Neural cell (in vitro differentiated cells): ENCODE measurements at regions not wholly inside any gene's neighbourhood (a gene's known extent, or its start where the extent isn't known, plus 50 kb on each side); places are given as distances from the start of the nearest gene placed in this dataset.

Experiments
- H2AFZ ChIP-seq: fragments of 200-600, 300-800 bp; sonication (generic), shearing (Covaris generic); 2 replicates; pipeline ENCODE4 v1.6.0; 2014; ENCODE audit warnings: low read depth, mild to moderate bottlenecking, antibody characterized with exemption, low read length, moderate library complexity
- H3F3A ChIP-seq: fragments of 200-600 bp; shearing (Covaris generic); 2 replicates; pipeline ENCODE4 v1.6.1; 2016; ENCODE audit warnings: mild to moderate bottlenecking, moderate library complexity, mixed read lengths, antibody characterized with exemption, low read length; ENCODE audit not compliant: insufficient read depth, poor library complexity, severe bottlenecking
- H3K27ac ChIP-seq: fragments of 200-600, 300-800 bp; sonication (generic), shearing (Covaris generic); 2 replicates; pipeline ENCODE4 v1.5.1; 2014; ENCODE audit warnings: mild to moderate bottlenecking, low read length, moderate library complexity
- H3K27me3 ChIP-seq: fragments of 300-800, 200-600 bp; sonication (generic), shearing (Covaris generic); 2 replicates; pipeline ENCODE4 v1.6.0; 2014; ENCODE audit warnings: mild to moderate bottlenecking, low read depth, low read length, moderate library complexity; ENCODE audit not compliant: insufficient read depth
- H3K36me3 ChIP-seq: fragments of 300-800, 200-600 bp; sonication (generic), shearing (Covaris generic); 2 replicates; pipeline ENCODE4 v1.5.1; 2014; ENCODE audit warnings: mild to moderate bottlenecking, antibody characterized with exemption, low read length, moderate library complexity; ENCODE audit not compliant: insufficient read depth
- H3K4me2 ChIP-seq: fragments of 300-800, 200-600 bp; sonication (generic), shearing (Covaris generic); 2 replicates; pipeline ENCODE4 v1.6.0; 2014; ENCODE audit warnings: mild to moderate bottlenecking, low read length
- H3K4me3 ChIP-seq: fragments of 300-800, 200-600 bp; sonication (generic), shearing (Covaris generic); 2 replicates; pipeline ENCODE4 v1.5.1; 2014; ENCODE audit warnings: mild to moderate bottlenecking, low read length, moderate library complexity
- H3K79me2 ChIP-seq: fragments of 200-600 bp; shearing (Covaris generic); replicated peaks from 2 replicates; pipeline ENCODE4 v1.6.0; 2014; ENCODE audit warnings: mild to moderate bottlenecking, low read length, moderate library complexity; ENCODE audit not compliant: insufficient read depth
- H3K9ac ChIP-seq: fragments of 300-800, 200-600 bp; sonication (generic), shearing (Covaris generic); 2 replicates; pipeline ENCODE4 v1.6.1; 2016; ENCODE audit warnings: mild to moderate bottlenecking, low read length, mixed read lengths
- H3K9me2 ChIP-seq: fragments of 200-600 bp; shearing (Covaris generic); 2 replicates; pipeline ENCODE4 v1.6.1; 2016; ENCODE audit warnings: mild to moderate bottlenecking, low read length, mixed read lengths; ENCODE audit not compliant: insufficient read depth
- H3K9me3 ChIP-seq: fragments of 200-600, 300-800 bp; sonication (generic), shearing (Covaris generic); 2 replicates; pipeline ENCODE4 v1.6.1; 2016; ENCODE audit warnings: mild to moderate bottlenecking, mixed run types, low read length, moderate library complexity, mixed read lengths
- H4K20me1 ChIP-seq: fragments of 200-600 bp; shearing (Covaris generic); 2 replicates; pipeline ENCODE4 v1.6.1; 2016; ENCODE audit warnings: mild to moderate bottlenecking, mixed run types; ENCODE audit not compliant: insufficient read depth
- EP300 ChIP-seq: fragments of 450-650 bp; conservative IDR thresholded peaks from 2 replicates; pipeline ENCODE4 v1.6.1; 2014; ENCODE audit warnings: antibody characterized with exemption, mild to moderate bottlenecking, moderate library complexity; ENCODE audit not compliant: poor library complexity, severe bottlenecking
- EZH2 ChIP-seq: fragments of 200-600, 300-800 bp; shearing (Covaris generic), sonication (generic); IDR thresholded peaks from 2 replicates; pipeline ENCODE4 v1.6.1; 2014; ENCODE audit warnings: antibody characterized with exemption, low read length, borderline replicate concordance, mild to moderate bottlenecking; ENCODE audit not compliant: insufficient read depth, poor library complexity, severe bottlenecking
- MXI1 ChIP-seq: fragments of 450-650 bp; conservative IDR thresholded peaks from 2 replicates; pipeline ENCODE4 v1.6.1; 2014; ENCODE audit warnings: antibody characterized with exemption, mild to moderate bottlenecking; ENCODE audit not compliant: poor library complexity, severe bottlenecking
- POLR2AphosphoS5 ChIP-seq: IDR thresholded peaks from 2 replicates; pipeline ENCODE4 v1.6.1; 2012
- RAD21 ChIP-seq: fragments of 450-650 bp; conservative IDR thresholded peaks from 2 replicates; pipeline ENCODE4 v1.6.1; 2014; ENCODE audit warnings: antibody characterized with exemption, mild to moderate bottlenecking, moderate library complexity
- REST ChIP-seq: IDR thresholded peaks from 2 replicates; pipeline ENCODE4 v1.6.1; 2012; ENCODE audit warnings: borderline replicate concordance
- SMC3 ChIP-seq: fragments of 450-650 bp; conservative IDR thresholded peaks from 2 replicates; pipeline ENCODE4 v1.6.1; 2014; ENCODE audit warnings: antibody characterized with exemption, mild to moderate bottlenecking, moderate library complexity; ENCODE audit not compliant: poor library complexity
- TAF1 ChIP-seq: IDR thresholded peaks from 2 replicates; pipeline ENCODE4 v1.6.1; 2012; ENCODE audit warnings: low read depth
- TF ChIP-seq, protein P1 (sequence below): fragments of 450-650 bp; IDR thresholded peaks from 2 replicates; pipeline ENCODE4 v1.5.1; 2014; ENCODE audit warnings: antibody characterized with exemption, mild to moderate bottlenecking, moderate library complexity; ENCODE audit not compliant: poor library complexity, severe bottlenecking

DNA sequence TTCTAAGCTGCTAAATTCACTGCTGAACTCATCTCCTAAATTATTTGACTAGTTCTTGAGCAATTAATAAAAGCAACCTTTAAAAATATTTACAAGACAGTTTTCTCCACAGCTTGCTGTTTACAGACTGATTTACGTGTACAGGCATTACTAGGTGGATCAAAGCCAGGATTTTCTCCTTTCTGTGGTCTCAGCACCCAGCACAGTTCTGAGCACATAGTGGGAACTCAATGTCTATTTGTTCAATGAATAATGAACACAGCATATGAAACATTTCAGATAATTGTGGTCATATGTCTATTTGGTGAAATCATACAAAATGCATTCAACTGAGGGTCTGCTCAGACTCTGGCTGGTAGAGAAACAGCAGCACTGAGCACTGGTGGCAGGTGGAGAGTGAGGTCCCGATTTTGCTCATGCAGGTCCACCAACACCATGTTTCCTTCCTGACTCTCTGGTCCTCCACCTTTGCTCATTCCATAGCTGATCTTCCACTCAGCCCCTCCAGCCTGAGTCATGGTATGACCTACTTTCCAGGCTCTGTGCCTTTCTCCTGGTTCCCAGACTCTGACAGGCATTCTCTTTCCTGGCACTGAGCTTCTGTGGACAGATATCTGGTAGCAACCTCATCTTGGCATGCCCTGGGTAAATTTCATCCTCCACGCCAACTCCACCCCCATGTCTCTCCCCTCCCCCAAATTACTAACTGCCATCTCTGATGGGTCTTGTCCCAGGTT lies 311.3 kb downstream of the TGFB2 start:
- Histone ChIP-seq H3K9ac (no peak overlapping the region), H3K4me2 (no peak overlapping the region), H3K27ac (no peak overlapping the region), H3K4me3 (no peak overlapping the region), H3K9me3 (no peaks in the 10 kb centered on the region), H3K27me3 (no peaks in the 10 kb centered on the region), H2AFZ (no peak overlapping the region), H3K9me2 (no peaks in the 10 kb centered on the region), H4K20me1 (no peaks in the 10 kb centered on the region), H3K79me2 (no peaks in the 10 kb centered on the region), H3K36me3 (no peaks in the 10 kb centered on the region), H3F3A (no peaks in the 10 kb centered on the region)
- TF ChIP-seq EP300: no peak
- TF ChIP-seq TAF1: no peak
- no peak for TF ChIP-seq REST
- no peak for TF ChIP-seq RAD21
- TF ChIP-seq SMC3: no peak
- no peak for TF ChIP-seq MXI1
- TF ChIP-seq EZH2: no peak
- TF ChIP-seq POLR2AphosphoS5: no peak
- TF ChIP-seq, protein P1, sequence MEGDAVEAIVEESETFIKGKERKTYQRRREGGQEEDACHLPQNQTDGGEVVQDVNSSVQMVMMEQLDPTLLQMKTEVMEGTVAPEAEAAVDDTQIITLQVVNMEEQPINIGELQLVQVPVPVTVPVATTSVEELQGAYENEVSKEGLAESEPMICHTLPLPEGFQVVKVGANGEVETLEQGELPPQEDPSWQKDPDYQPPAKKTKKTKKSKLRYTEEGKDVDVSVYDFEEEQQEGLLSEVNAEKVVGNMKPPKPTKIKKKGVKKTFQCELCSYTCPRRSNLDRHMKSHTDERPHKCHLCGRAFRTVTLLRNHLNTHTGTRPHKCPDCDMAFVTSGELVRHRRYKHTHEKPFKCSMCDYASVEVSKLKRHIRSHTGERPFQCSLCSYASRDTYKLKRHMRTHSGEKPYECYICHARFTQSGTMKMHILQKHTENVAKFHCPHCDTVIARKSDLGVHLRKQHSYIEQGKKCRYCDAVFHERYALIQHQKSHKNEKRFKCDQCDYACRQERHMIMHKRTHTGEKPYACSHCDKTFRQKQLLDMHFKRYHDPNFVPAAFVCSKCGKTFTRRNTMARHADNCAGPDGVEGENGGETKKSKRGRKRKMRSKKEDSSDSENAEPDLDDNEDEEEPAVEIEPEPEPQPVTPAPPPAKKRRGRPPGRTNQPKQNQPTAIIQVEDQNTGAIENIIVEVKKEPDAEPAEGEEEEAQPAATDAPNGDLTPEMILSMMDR: no peak

- no peak overlapping the region for H2AFZ ChIP-seq
- no peak overlapping the region for H3K4me2 ChIP-seq
- H4K20me1 ChIP-seq: no peaks in the 10 kb centered on the region
- no peak overlapping the region for H3K27ac ChIP-seq
- H3K9ac ChIP-seq: no peak overlapping the region
- no peaks in the 10 kb centered on the region for H3K79me2 ChIP-seq
- H3K9me2 ChIP-seq: no peaks in the 10 kb centered on the region
- no peak overlapping the region for H3K4me3 ChIP-seq
- H3K36me3 ChIP-seq: no peaks in the 10 kb centered on the region
- H3K27me3 ChIP-seq: no peaks in the 10 kb centered on the region
- H3K9me3 ChIP-seq: no peaks in the 10 kb centered on the region
- TF ChIP-seq EP300 (no peak), POLR2AphosphoS5 (no peak), SMC3 (no peak), REST (no peak), EZH2 (no peak), TAF1 (no peak), MXI1 (no peak), RAD21 (no peak)
- TF ChIP-seq, protein P1: no peak
- no peaks in the 10 kb centered on the region for H3F3A ChIP-seq
Observed at GRCh38 chr1:218658269-218658668, 313.1 kb downstream of the TGFB2 start.
